ENCODE measurements at regions not wholly inside any gene's neighbourhood (a gene's known extent, or its start where the extent isn't known, plus 50 kb on each side); places are given as distances from the start of the nearest gene placed in this dataset.
"Not testable (repeated sequence)": the region's sequence is repeated elsewhere in the genome, so short reads cannot be mapped to it uniquely, and the experiment has no call there.

GRCh38 chr10:44749151-44749550 lies 162.0 kb upstream of the TMEM72 start:
- DNase-seq: no peak

- no peak for DNase-seq
These were observed 158.4 kb upstream of the TMEM72 start for GRCh38 chr10:44752451-44753441.

DNA sequence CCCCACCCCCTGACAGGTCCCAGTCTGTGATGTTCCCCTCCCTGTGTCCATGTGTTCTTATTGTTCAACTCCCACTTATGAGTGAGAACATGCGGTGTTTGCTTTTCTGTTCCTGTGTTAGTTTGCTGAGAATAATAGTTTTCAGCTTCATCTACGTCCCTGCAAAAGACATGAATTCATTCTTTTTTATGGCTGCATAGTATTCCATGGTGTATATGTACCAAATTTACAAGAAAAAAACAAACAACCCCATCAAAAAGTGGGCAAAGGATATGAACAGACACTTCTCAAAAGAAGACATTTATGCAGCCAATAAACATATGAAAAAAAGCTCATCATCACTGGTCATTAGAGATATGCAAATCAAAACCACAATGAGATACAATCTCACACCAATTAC lies 156.8 kb upstream of the TMEM72 start:
- DNase-seq: not testable (repeated sequence)

GRCh38 chr10:44755481-44755880 lies 155.7 kb upstream of the TMEM72 start:
- DNase-seq: peak; percentile 32

DNA sequence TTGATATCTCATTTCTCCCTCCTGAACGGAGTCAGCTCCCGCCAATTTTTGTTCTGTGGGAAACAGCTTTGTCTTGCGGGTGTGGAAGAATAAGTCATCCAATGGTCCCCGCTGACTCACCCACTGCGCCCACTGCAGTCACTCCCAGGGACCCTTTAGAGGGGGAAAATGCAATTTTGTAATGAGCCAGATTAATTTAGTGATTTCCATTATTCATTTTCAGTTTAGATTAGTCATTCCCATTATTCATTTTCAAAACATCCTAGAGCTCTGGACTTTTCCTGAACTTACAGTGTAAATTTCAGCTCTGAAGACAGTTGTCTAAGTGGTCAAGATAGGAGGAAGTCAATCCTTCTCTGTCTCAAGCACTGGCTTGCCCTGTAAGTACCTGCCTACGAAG lies 154.9 kb upstream of the TMEM72 start:
- no peak for DNase-seq

GRCh38 chr10:44757551-44758205 lies 153.5 kb upstream of the TMEM72 start:
- DNase-seq: no peak

GRCh38 chr10:44759122-44759521 lies 152.0 kb upstream of the TMEM72 start:
- DNase-seq: no peak

DNA sequence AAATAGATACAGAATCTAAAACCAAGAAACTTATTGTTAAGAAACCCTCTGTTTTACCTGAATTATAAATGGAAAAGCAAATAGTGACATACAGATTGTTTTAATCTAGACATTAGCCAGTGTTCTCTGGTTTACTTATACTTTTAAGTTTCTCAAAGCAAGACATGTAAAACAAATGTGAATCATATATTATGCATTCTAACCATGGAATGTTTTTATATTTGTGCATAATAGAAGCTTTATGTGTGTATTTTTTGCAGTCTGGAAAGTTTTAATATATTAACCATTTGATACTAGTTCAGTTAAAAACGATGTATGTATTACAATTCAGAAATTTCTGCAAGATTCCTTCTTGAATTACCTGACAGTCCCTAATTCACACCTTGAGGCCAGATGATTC lies 150.6 kb upstream of the TMEM72 start:
- DNase-seq: no peak

- no peak for DNase-seq
These were observed 150.1 kb upstream of the TMEM72 start for GRCh38 chr10:44761076-44761475.

GRCh38 chr10:44763331-44763730 lies 147.8 kb upstream of the TMEM72 start:
- no peak for DNase-seq

- DNase-seq: no peak
These were observed 145.8 kb upstream of the TMEM72 start for GRCh38 chr10:44765299-44765698.

GRCh38 chr10:44766631-44767030 lies 144.5 kb upstream of the TMEM72 start:
- DNase-seq: no peak

DNA sequence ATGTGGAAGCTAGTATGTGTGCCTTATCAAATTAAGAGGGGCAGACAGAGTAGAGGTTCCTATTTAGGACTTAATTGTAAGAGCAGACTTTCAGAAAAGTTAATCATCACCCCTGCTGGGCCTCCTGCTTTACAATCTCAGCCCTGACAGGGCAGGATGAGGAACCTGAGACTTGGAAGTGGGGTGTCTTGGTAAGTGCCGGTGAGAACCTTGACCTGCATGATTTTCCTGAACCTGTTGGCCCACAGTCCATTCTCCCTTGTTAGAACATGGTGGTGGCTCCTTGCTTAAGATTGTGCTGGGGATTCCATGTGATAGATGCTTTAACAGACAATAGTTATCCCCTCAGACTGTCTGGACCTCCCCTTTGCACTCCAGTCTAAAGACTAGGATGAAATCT lies 141.7 kb upstream of the TMEM72 start:
- DNase-seq: no peak

DNA sequence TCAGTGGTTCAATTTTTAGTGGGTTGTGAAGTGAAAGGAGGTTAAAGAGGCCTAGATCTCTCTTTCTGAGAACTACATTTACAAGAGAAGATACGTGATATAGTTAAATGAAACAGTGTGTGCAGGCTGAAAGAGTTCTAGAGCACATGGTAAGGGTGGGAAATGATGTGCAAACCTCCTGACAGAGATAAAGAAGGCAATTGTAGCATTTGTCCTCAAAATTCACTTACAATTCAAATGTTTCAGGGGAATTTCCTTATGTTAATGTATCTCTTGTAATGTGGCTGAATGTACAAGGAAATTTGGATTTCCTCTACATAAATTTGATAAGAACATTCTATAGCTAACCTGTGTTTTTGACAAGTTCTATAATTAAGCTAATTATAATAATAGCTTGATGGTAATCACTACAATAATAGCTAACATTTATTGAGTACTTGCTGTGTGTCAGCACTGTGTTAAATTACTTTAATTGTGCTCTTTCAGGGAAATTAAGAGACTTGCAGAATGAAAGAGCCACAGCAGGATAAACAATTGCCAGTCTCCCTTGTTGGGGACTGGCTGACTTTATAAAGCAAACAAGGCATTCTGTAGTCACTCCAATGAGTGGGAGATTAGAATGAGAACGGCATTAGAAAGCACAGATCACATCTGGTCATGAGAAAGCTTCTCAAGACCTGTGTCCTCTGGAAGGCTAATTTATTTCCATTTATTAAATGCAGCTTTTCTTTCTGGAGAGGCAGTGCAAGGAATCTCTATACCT lies 139.7 kb upstream of the TMEM72 start:
- no peak for DNase-seq

DNA sequence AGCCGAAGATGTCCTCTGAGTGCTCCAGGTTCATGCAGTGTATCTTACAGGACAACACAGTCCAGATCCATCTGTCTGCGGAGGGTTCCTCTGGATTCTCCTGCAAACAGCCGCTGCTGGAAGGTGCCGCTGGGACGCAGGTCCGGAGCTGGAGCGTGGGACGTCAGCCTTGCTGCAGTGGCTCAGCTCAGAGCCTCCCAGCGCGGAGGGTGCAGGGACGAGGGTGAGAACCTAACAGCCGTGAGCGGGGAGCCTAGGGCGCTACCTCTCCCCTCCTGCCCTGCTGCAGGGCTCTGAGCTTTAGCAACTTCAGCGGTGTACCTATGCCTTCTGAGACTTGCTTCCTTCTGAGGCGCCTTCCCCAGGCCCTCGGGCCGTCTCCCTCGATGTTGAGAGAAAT lies 137.6 kb upstream of the TMEM72 start:
- DNase-seq: no peak

DNA sequence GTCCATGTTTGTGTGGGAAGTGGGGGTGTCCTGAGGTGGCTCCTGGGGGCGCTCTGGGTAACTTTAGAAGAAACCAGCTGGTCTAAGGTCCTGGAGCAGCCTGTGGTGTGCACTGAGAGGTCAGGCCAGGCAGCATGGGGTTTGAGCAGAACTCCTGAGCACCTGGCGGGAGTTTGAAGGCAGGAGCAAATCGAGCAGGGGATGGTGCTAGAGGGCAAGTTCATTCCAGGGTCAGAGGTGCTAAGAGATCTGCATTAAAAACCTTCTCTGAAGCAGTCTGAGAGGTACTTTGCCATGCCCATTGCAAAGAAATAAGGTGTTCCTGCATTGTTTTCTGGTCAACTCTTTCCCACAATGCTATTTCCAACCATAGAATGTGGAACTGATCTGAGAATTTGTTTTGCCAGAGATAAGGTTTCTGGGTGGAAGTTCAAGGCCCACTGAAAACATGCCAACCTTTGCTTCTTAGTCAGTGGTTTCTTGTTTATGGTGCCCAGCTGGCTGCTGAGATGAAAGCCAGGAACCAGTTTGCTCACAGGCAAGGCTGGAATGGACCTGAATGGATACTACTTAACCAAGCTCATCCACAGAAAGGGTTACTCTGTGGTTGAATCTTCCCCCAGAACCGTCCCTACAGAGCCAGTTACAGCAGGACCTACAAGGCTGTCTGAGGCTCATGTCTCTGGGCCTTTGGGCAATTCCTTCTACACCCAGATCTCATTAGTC lies 136.3 kb upstream of the TMEM72 start:
- no peak for DNase-seq

DNA sequence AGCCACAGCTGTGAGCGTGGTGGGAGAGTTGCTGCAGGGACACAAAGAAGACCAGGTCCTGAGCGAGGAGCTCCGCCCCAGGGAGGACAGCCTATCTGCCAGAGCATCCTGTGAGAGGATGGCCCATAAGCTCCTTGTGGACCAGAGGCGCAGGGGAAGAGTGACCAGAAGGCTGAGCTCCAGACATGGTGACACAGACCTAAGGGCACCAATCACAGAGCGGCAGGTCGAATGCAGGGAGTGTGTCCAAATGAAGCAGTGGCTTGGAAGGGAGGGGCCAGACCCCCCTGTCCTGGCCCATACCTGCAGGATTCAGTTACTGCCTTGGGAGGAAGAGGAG lies 135.8 kb upstream of the TMEM72 start:
- DNase-seq: no peak

DNA sequence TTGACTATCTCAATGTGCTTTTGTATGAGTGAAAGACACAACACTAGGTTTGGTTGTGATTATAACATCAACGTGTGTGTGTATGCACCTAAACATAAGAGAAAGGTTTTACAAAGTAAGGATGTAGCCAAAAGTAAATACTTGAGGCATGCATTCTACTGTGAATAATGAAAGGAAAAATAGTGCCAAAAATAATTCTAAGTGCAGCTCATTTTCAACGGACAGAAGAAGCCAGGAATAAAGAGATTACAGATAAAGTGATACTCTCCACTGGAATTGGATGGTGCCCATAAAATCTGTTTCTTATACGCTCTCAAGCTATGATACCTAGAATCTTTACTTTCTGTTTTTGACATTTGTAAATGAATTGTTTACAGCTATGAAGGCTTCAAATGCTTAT lies 135.0 kb upstream of the TMEM72 start:
- no peak for DNase-seq

- no peak for DNase-seq
These were observed 131.6 kb upstream of the TMEM72 start for GRCh38 chr10:44779511-44779910.

GRCh38 chr10:44780426-44780825 lies 130.7 kb upstream of the TMEM72 start:
- DNase-seq: no peak

- no peak for DNase-seq
These were observed 130.0 kb upstream of the TMEM72 start for GRCh38 chr10:44781131-44781530.

DNA sequence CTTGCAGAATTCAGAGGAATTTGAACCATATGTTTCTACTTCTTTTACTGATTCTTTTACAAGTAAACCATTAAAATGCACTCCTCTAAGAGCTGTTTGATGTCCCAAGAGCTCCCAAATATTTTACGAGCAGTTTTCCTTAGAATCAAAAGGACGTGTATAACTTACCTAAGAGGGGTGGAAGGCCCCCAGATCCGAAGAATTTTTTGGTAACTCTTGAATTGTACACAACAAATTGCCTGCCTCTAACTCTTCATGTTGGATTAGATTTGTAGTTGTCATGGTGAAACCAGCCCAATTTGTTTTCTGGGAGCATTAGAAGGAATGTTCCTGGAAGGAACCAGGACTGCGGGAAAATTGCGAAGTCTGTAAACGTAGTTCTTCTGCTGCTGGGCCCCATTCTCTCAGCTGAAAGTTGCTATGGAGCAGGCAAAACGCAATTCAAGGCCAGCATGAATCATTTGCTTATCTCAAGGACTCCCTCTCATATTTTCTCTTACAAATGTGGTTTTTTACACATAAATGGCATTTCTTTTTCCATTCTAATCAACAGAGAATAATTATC lies 124.8 kb upstream of the TMEM72 start:
- no peak for DNase-seq

Data from hindlimb muscle (tissue), 1 donor.